Astrocyte (in vitro differentiated cells and primary cell): ENCODE measurements at regions not wholly inside any gene's neighbourhood (a gene's known extent, or its start where the extent isn't known, plus 50 kb on each side); places are given as distances from the start of the nearest gene placed in this dataset.
"Not testable (repeated sequence)": the region's sequence is repeated elsewhere in the genome, so short reads cannot be mapped to it uniquely, and the experiment has no call there.

Source experiments
- DNase-seq: peaks from one replicate; pipeline ENCODE4 v3.0.0-alpha.2; 2010; ENCODE audit warnings: low read depth
- FAIRE-seq: peaks from 2 replicates; lab custom pipeline; 2011; peaks lifted over from hg19 to GRCh38; lab: Jason Lieb, UNC
- H2AFZ ChIP-seq: 2 replicates; pipeline ENCODE4 v1.6.0; 2012; ENCODE audit warnings: low read depth, low read length, inconsistent platforms
- H3K27ac ChIP-seq: 2 replicates; pipeline ENCODE4 v1.5.1; 2011; ENCODE audit warnings: low read depth, low read length, inconsistent platforms
- H3K27me3 ChIP-seq: 2 replicates; pipeline ENCODE4 v1.6.0; 2011; ENCODE audit warnings: low read length, inconsistent platforms; ENCODE audit not compliant: insufficient read depth
- H3K36me3 ChIP-seq: 2 replicates; pipeline ENCODE4 v1.5.1; 2011; ENCODE audit warnings: low read length, inconsistent platforms; ENCODE audit not compliant: insufficient read depth
- H3K4me1 ChIP-seq: 2 replicates; pipeline ENCODE4 v1.5.1; 2011; ENCODE audit warnings: low read length, inconsistent platforms; ENCODE audit not compliant: insufficient read depth
- H3K4me2 ChIP-seq: 2 replicates; pipeline ENCODE4 v1.6.0; 2012; ENCODE audit warnings: low read length, inconsistent platforms
- H3K4me3 ChIP-seq: 2 replicates; pipeline ENCODE4 v1.5.1; 2011; ENCODE audit warnings: low read depth, mild to moderate bottlenecking, low read length, inconsistent platforms; ENCODE audit not compliant: insufficient read depth
- H3K79me2 ChIP-seq: 2 replicates; pipeline ENCODE4 v1.6.0; 2012; ENCODE audit warnings: mild to moderate bottlenecking, low read length, inconsistent platforms; ENCODE audit not compliant: insufficient read depth
- H3K9ac ChIP-seq: 2 replicates; pipeline ENCODE4 v1.6.0; 2012; ENCODE audit warnings: mild to moderate bottlenecking, low read length, inconsistent platforms
- H3K9me3 ChIP-seq: 2 replicates; pipeline ENCODE4 v1.5.1; 2012; ENCODE audit warnings: low read depth, mild to moderate bottlenecking, low read length, inconsistent platforms; ENCODE audit not compliant: insufficient read depth
- H4K20me1 ChIP-seq: 2 replicates; pipeline ENCODE4 v1.6.0; 2012; ENCODE audit warnings: low read length, inconsistent platforms; ENCODE audit not compliant: insufficient read depth
- H3K27ac Mint-ChIP-seq: one replicate; pipeline ENCODE4 v1.8.0; 2021; ENCODE audit warnings: mild to moderate bottlenecking, mixed read lengths; ENCODE audit not compliant: unreplicated experiment
- H3K27me3 Mint-ChIP-seq: one replicate; pipeline ENCODE4 v1.8.0; 2021; ENCODE audit warnings: low read depth, mixed read lengths; ENCODE audit not compliant: unreplicated experiment
- H3K36me3 Mint-ChIP-seq: one replicate; pipeline ENCODE4 v1.8.0; 2021; ENCODE audit warnings: low read depth, mixed read lengths; ENCODE audit not compliant: unreplicated experiment
- H3K4me1 Mint-ChIP-seq: one replicate; pipeline ENCODE4 v1.8.0; 2021; ENCODE audit warnings: low read depth, mixed read lengths; ENCODE audit not compliant: unreplicated experiment
- H3K4me3 Mint-ChIP-seq: one replicate; pipeline ENCODE4 v1.8.0; 2021; ENCODE audit warnings: mild to moderate bottlenecking, moderate library complexity, mixed read lengths; ENCODE audit not compliant: unreplicated experiment
- H3K9me3 Mint-ChIP-seq: one replicate; pipeline ENCODE4 v1.8.0; 2021; ENCODE audit warnings: mild to moderate bottlenecking, mixed read lengths; ENCODE audit not compliant: unreplicated experiment
- EZH2 ChIP-seq: IDR thresholded peaks from 2 replicates; pipeline ENCODE4 v1.6.1; 2012; ENCODE audit warnings: mild to moderate bottlenecking, low read length, inconsistent platforms; ENCODE audit not compliant: insufficient read depth
- TF ChIP-seq, protein P1 (sequence below): IDR thresholded peaks from 2 replicates; pipeline ENCODE4 v1.5.1; 2011; ENCODE audit warnings: low read depth, mild to moderate bottlenecking, inconsistent platforms, low read length, moderate library complexity; ENCODE audit not compliant: insufficient read depth

DNA sequence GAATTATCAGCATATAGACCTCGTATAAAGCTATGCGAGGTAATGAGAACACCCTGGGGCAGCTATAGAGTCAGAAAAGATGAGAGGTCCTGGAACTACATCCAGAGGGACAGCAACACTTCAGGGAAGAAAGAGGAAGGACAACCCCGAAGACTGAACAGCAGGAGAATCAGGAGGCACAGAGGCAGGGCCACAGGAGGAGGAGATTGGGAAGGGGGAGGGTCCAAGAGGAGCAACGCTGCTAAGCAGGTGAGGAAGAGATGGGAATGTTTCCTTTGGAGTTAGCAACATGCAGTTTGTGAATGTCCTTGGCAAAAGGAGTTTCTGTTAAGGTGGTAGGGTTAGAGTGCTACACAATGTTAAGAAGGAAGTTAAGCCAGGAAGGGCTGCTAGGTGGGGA, 79.5 kb upstream of the OLIG3 start:
- Mint-ChIP-seq H3K36me3 (no peaks in the 10 kb centered on the region), H3K4me1 (no peaks in the 10 kb centered on the region), H3K27ac (no peak overlapping the region), H3K4me3 (no peak overlapping the region), H3K9me3 (no peaks in the 10 kb centered on the region), H3K27me3 (peaks cover 9% of the 10 kb centered on the region)
- TF ChIP-seq EZH2: no peak
- TF ChIP-seq, protein P1, sequence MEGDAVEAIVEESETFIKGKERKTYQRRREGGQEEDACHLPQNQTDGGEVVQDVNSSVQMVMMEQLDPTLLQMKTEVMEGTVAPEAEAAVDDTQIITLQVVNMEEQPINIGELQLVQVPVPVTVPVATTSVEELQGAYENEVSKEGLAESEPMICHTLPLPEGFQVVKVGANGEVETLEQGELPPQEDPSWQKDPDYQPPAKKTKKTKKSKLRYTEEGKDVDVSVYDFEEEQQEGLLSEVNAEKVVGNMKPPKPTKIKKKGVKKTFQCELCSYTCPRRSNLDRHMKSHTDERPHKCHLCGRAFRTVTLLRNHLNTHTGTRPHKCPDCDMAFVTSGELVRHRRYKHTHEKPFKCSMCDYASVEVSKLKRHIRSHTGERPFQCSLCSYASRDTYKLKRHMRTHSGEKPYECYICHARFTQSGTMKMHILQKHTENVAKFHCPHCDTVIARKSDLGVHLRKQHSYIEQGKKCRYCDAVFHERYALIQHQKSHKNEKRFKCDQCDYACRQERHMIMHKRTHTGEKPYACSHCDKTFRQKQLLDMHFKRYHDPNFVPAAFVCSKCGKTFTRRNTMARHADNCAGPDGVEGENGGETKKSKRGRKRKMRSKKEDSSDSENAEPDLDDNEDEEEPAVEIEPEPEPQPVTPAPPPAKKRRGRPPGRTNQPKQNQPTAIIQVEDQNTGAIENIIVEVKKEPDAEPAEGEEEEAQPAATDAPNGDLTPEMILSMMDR: no peak
- Histone ChIP-seq H4K20me1 (no peaks in the 10 kb centered on the region), H3K4me1 (no peaks in the 10 kb centered on the region), H2AFZ (no peak overlapping the region), H3K4me2 (no peak overlapping the region), H3K27me3 (peaks cover 5% of the 10 kb centered on the region), H3K4me3 (no peak overlapping the region), H3K27ac (no peak overlapping the region), H3K9me3 (no peaks in the 10 kb centered on the region), H3K36me3 (no peaks in the 10 kb centered on the region), H3K9ac (no peak overlapping the region), H3K79me2 (no peaks in the 10 kb centered on the region)
- DNase-seq (no peak), FAIRE-seq (no peak)

DNA sequence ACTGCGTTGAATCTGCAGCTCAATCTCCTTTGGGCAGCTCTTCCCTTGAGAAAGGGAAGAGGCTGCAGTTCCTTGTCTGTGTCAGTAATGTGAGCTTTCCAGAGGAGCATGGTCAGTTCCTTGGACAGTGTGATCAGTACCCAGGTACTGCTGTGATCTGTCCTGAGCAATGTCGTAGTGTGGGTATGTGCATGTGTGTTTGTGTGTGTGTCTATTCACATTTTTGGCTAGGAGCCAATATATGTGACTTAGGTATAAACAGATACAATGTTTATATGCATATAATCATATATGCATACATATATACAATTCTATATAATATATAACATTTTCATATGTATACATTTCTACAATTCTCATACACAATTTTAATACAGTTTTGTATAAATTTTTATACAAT, 85.4 kb upstream of the OLIG3 start:
- DNase-seq (no peak), FAIRE-seq (no peak)
- H3K27ac ChIP-seq: no peak overlapping the region
- no peak overlapping the region for H3K4me2 ChIP-seq
- no peaks in the 10 kb centered on the region for H3K36me3 ChIP-seq
- peaks cover 2% of the 10 kb centered on the region for H3K27me3 ChIP-seq
- H3K27ac Mint-ChIP-seq: peak overlapping the region; percentile 15
- H4K20me1 ChIP-seq: no peaks in the 10 kb centered on the region
- TF ChIP-seq EZH2: no peak
- TF ChIP-seq, protein P1: no peak
- peaks cover 3% of the 10 kb centered on the region for H3K9me3 Mint-ChIP-seq
- H3K79me2 ChIP-seq: no peaks in the 10 kb centered on the region
- no peak overlapping the region for H3K4me3 ChIP-seq
- no peak overlapping the region for H2AFZ ChIP-seq
- H3K4me1 ChIP-seq: no peaks in the 10 kb centered on the region
- H3K4me1 Mint-ChIP-seq: no peaks in the 10 kb centered on the region
- peaks cover 6% of the 10 kb centered on the region for H3K27me3 Mint-ChIP-seq
- no peak overlapping the region for H3K4me3 Mint-ChIP-seq
- no peak overlapping the region for H3K9ac ChIP-seq
- no peaks in the 10 kb centered on the region for H3K9me3 ChIP-seq
- no peaks in the 10 kb centered on the region for H3K36me3 Mint-ChIP-seq

DNA sequence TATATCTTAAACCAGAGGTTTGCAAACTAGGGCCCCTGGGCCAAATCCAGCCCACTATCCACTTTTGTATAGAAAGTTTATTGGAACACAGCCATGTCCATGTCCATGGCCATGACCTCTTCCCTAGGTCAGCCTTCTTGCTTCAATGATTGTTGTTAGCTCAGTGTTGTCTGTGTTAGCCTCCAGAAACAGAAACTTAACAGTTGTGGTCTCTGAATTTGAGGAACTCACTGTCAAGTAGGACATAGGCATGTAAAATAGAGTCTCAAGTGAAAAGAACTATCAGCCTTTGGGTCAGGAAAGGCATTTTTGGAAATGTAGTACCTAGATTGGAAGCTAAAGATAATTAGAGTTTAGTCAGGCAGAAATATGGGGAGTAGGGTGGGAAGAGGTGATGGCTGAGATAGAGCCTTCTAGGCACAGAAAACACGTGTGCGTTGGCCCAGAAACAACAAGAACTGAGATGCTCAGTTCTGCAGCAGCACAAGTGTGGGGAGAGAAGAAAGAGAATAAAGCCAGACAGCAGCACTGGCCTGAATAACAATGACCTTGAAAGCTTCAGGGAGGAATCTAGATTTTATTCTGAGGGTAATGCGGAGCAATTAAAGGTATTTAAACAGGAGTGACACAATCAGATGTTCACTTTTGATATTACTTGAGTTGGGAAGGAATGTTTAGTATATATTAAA, 87.0 kb upstream of the OLIG3 start:
- H3K4me1 Mint-ChIP-seq: no peaks in the 10 kb centered on the region
- H3K79me2 ChIP-seq: no peaks in the 10 kb centered on the region
- no peak overlapping the region for H3K9ac ChIP-seq
- H3K9me3 Mint-ChIP-seq: peaks cover 3% of the 10 kb centered on the region
- no peak overlapping the region for H3K4me3 Mint-ChIP-seq
- no peak overlapping the region for H3K4me2 ChIP-seq
- TF ChIP-seq, protein P1: no peak
- TF ChIP-seq EZH2: no peak
- no peaks in the 10 kb centered on the region for H3K36me3 Mint-ChIP-seq
- H3K27me3 Mint-ChIP-seq: peaks cover 2% of the 10 kb centered on the region
- no peaks in the 10 kb centered on the region for H3K36me3 ChIP-seq
- no peaks in the 10 kb centered on the region for H3K4me1 ChIP-seq
- no peaks in the 10 kb centered on the region for H3K27me3 ChIP-seq
- H3K27ac ChIP-seq: no peak overlapping the region
- no peak overlapping the region for H3K4me3 ChIP-seq
- no peak overlapping the region for H2AFZ ChIP-seq
- no peak for DNase-seq
- no peaks in the 10 kb centered on the region for H3K9me3 ChIP-seq
- no peak for FAIRE-seq
- no peaks in the 10 kb centered on the region for H4K20me1 ChIP-seq
- no peak overlapping the region for H3K27ac Mint-ChIP-seq

- DNase-seq, H3K4me3 Mint-ChIP-seq, H3K27ac ChIP-seq, FAIRE-seq, H3K4me1 Mint-ChIP-seq, H3K9me3 ChIP-seq, H3K4me2 ChIP-seq, H2AFZ ChIP-seq, H4K20me1 ChIP-seq, H3K4me3 ChIP-seq, H3K36me3 ChIP-seq, H3K27ac Mint-ChIP-seq, H3K27me3 ChIP-seq, H3K4me1 ChIP-seq, H3K27me3 Mint-ChIP-seq, H3K79me2 ChIP-seq, H3K9ac ChIP-seq, H3K9me3 Mint-ChIP-seq, H3K36me3 Mint-ChIP-seq: not testable (repeated sequence)
Measured at GRCh38 chr6:137583519-137583918, 89.3 kb upstream of the OLIG3 start.
